Sigmoid colon (tissue), 6 donors: ENCODE measurements at regions not wholly inside any gene's neighbourhood (a gene's known extent, or its start where the extent isn't known, plus 50 kb on each side); places are given as distances from the start of the nearest gene placed in this dataset.

ENCODE experiments used
- DNase-seq: peaks from one replicate; pipeline ENCODE4 v3.0.0-alpha.2; 2019
- H3K27ac ChIP-seq, 4 donors: fragments of 200-600 bp; sonication (generic); one replicate each; pipeline ENCODE4 v1.5.1; 2016 to 2019; ENCODE audit warnings: mild to moderate bottlenecking in 1 of 4
- H3K27me3 ChIP-seq, 3 donors: fragments of 200-600 bp; sonication (generic); one replicate each; pipeline ENCODE4 v1.5.1; 2019; ENCODE audit warnings: mild to moderate bottlenecking in 1 of 3
- H3K36me3 ChIP-seq, 4 donors: fragments of 200-600 bp; sonication (generic); one replicate each; pipeline ENCODE4 v1.5.1; 2016 to 2019
- H3K4me1 ChIP-seq, 4 donors: fragments of 200-600 bp; sonication (generic); one replicate each; pipeline ENCODE4 v1.5.1; 2017 to 2019
- H3K4me3 ChIP-seq, 4 donors: fragments of 200-600 bp; sonication (generic); one replicate each; pipeline ENCODE4 v1.5.1; 2017 to 2019; ENCODE audit warnings: mild to moderate bottlenecking in 2 of 4, moderate library complexity in 1 of 4
- H3K9me3 ChIP-seq, 4 donors: fragments of 200-600 bp in 3 of 4; sonication (generic) in 3 of 4; one replicate each; pipeline versions ENCODE4 v1.5.1 to v1.6.1; 2013 to 2019
- EP300 ChIP-seq, 4 donors: sonication (generic); formaldehyde crosslinking; IDR thresholded peaks; one replicate each; pipeline ENCODE4 v1.6.1; 2017; ENCODE audit warnings: antibody characterized with exemption in 4 of 4
- POLR2A ChIP-seq, 2 donors: fragments of 450-650 bp; IDR thresholded peaks; one replicate each; pipeline ENCODE4 v1.6.1; 2016; ENCODE audit warnings: antibody characterized with exemption in 2 of 2, mild to moderate bottlenecking in 2 of 2, moderate library complexity in 2 of 2
- POLR2AphosphoS5 ChIP-seq, 4 donors: sonication (generic); formaldehyde crosslinking; IDR thresholded peaks; one replicate each; pipeline ENCODE4 v1.6.1; 2017; ENCODE audit warnings: antibody characterized with exemption in 4 of 4
- WGBS, 2 donors: extraction: QIAGEN DNeasy Blood & Tissue Kit; methylation state at CpG; one replicate each; pipeline ENCODE4 v1.1.7; 2013; 5-methylcytosine and 5-hydroxymethylcytosine counted together
- intact Hi-C: fragments of 100-400 bp; cut with DNase I; formaldehyde crosslinking; loops from one replicate; pipeline ENCODE4 v1.15.1; 2023
- TF ChIP-seq, protein P1 (sequence below), 4 experiments: fragments of 450-650 bp in 3 of 4; fragments of 200-600 bp in 1 of 4; IDR thresholded peaks; one replicate each; pipeline ENCODE4 v1.5.1; 2016 to 2019; ENCODE audit warnings: antibody characterized with exemption in 4 of 4, mild to moderate bottlenecking in 3 of 4, moderate library complexity in 2 of 4
- donor health status: healthy with polysubstance abuse.
- donor health status: healthy.

DNA sequence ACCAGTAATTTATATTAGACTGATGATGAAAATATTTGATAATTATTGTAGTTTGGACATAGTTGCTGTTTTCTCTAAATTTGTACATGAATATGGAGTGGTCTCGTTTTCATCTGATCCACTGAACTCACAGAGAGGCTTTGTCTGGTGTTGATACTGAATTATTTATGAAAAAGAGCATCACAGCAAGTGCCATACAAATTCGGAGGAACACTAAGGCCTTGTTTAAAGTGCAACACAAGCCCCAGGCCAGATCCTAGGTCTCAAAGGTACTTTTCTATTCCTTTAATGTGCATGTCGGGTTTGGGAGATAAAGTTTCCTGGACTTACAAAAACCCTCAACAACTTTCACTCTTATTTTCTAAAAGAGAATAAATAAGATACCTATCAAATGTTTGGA is 796.8 kb upstream of the EPHA6 start:
- 82 to 88% methylated on average over 3 of the region's 3 CpGs for WGBS, 2 donors
- H3K36me3 ChIP-seq = no peaks in the 10 kb centered on the region
- no peaks in the 10 kb centered on the region for H3K9me3 ChIP-seq
- intact Hi-C loops = no loop called here
- TF ChIP-seq, protein P1, sequence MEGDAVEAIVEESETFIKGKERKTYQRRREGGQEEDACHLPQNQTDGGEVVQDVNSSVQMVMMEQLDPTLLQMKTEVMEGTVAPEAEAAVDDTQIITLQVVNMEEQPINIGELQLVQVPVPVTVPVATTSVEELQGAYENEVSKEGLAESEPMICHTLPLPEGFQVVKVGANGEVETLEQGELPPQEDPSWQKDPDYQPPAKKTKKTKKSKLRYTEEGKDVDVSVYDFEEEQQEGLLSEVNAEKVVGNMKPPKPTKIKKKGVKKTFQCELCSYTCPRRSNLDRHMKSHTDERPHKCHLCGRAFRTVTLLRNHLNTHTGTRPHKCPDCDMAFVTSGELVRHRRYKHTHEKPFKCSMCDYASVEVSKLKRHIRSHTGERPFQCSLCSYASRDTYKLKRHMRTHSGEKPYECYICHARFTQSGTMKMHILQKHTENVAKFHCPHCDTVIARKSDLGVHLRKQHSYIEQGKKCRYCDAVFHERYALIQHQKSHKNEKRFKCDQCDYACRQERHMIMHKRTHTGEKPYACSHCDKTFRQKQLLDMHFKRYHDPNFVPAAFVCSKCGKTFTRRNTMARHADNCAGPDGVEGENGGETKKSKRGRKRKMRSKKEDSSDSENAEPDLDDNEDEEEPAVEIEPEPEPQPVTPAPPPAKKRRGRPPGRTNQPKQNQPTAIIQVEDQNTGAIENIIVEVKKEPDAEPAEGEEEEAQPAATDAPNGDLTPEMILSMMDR (IDR thresholded peaks at IDR 0.05) = no peak
- TF ChIP-seq POLR2AphosphoS5 (IDR thresholded peaks at IDR 0.05) (no peak), POLR2A (IDR thresholded peaks at IDR 0.05) (no peak), EP300 (IDR thresholded peaks at IDR 0.05) (no peak)
- H3K27me3 ChIP-seq = no peaks in the 10 kb centered on the region
- no peak for DNase-seq
- no peak overlapping the region for H3K27ac ChIP-seq
- no peak overlapping the region for H3K4me3 ChIP-seq
- no peaks in the 10 kb centered on the region for H3K4me1 ChIP-seq

DNA sequence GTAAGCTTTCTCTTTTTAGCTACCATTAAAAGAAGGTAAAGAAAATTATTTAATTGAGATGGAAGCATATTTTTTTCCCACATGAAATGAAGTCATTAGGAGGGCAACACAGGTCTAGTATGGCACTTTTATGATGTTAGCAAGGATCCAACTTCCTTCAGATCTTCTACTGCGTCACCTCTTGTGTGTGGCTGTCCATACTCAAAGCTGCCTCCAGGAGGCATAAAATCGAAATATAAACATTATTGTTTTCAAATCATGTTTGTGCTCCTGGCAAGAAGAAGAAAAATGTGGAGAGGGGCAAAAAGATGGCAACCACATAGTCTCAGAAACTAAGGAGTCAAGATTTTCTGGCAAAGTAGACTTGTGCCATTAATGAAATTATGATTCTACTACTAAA is 791.7 kb upstream of the EPHA6 start:
- Histone ChIP-seq H3K36me3 (no peaks in the 10 kb centered on the region), H3K4me3 (no peak overlapping the region), H3K4me1 (no peaks in the 10 kb centered on the region), H3K27ac (no peak overlapping the region), H3K27me3 (no peaks in the 10 kb centered on the region), H3K9me3 (no peaks in the 10 kb centered on the region)
- no peak for DNase-seq
- TF ChIP-seq EP300 (IDR thresholded peaks at IDR 0.05) (no peak), POLR2AphosphoS5 (IDR thresholded peaks at IDR 0.05) (no peak), POLR2A (IDR thresholded peaks at IDR 0.05) (no peak)
- TF ChIP-seq, protein P1 (IDR thresholded peaks at IDR 0.05) = no peak
- 60 to 73% methylated on average over 2 of the region's 2 CpGs for WGBS, 2 donors
- intact Hi-C loops = no loop called here

DNA sequence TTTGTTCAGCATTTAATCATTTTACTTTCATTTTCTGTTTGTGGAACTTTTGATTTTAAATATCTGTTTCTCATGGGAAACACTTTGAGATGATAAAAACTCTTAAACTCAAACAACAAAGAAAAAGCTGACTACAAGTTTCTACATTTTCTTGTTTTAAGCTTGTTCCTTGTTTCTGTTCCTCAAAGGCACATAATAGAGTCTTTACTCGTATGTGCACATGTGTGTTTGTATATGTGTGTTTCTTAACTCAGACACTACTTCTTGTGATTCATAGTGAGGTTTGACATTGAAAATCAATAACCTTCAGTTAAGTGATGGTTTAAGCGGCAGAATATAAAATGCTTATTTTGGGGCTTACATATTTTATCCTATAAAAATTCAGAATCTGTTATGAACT is 786.7 kb upstream of the EPHA6 start:
- 80% methylated on average over 2 of the region's 2 CpGs for WGBS, 2 donors

DNA sequence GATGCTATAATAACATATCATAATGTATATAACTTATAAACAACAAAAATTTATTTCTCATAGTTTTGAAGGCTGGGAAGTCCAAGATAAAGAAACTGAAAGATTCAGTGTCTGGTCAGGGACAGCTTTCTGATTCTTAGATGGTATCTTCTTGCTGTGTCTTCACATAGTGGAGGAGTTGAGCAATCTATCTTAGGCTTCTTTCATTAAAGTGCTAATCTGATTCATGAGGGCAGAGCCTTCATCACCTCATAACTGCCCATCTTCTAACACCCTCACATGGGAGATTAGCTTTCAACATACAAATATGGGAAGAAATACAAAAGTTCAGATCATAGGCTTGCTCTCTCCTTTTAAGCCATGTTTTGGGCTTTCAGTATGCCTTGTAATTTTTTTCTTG is 774.8 kb upstream of the EPHA6 start:
- Histone ChIP-seq H3K4me3 (no peak overlapping the region), H3K4me1 (no peaks in the 10 kb centered on the region), H3K36me3 (no peaks in the 10 kb centered on the region), H3K27ac (no peak overlapping the region), H3K9me3 (no peaks in the 10 kb centered on the region), H3K27me3 (no peaks in the 10 kb centered on the region)
- intact Hi-C loops = no loop called here
- DNase-seq = no peak
- TF ChIP-seq EP300 (IDR thresholded peaks at IDR 0.05) (no peak), POLR2AphosphoS5 (IDR thresholded peaks at IDR 0.05) (no peak), POLR2A (IDR thresholded peaks at IDR 0.05) (no peak)
- TF ChIP-seq, protein P1 (IDR thresholded peaks at IDR 0.05) = no peak

More for the DNA sequence above, 786.7 kb upstream of the EPHA6 start:
- no peak overlapping the region for H3K4me3 ChIP-seq
- TF ChIP-seq EP300 (IDR thresholded peaks at IDR 0.05) = no peak
- no peak for TF ChIP-seq POLR2AphosphoS5 (IDR thresholded peaks at IDR 0.05)
- TF ChIP-seq, protein P1 (IDR thresholded peaks at IDR 0.05) = no peak
- TF ChIP-seq POLR2A (IDR thresholded peaks at IDR 0.05) = no peak
- H3K36me3 ChIP-seq = no peaks in the 10 kb centered on the region
- no peak overlapping the region for H3K27ac ChIP-seq
- no peaks in the 10 kb centered on the region for H3K4me1 ChIP-seq
- DNase-seq = no peak
- intact Hi-C loops = no loop called here
- no peaks in the 10 kb centered on the region for H3K9me3 ChIP-seq
- H3K27me3 ChIP-seq = no peaks in the 10 kb centered on the region

DNA sequence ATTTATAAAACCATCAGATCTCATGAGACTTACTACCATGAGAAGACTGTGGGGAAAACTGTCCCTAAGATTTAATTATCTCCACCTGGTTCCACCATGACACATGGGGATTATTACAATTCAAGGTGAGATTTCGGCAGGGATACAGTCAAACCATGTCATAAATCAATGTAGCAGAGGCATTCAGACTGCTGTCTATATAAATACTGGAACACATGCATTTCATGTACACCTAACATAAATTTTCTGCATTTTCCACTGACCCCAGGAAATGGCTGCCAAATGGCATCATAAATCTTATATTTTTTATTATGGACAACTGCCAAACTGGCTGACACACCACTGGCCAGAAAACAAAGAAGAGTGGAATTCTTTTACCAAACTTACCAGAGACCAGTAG is 755.1 kb upstream of the EPHA6 start:
- Histone ChIP-seq H3K4me3 (no peak overlapping the region), H3K36me3 (no peaks in the 10 kb centered on the region), H3K4me1 (no peaks in the 10 kb centered on the region), H3K27ac (no peak overlapping the region), H3K27me3 (no peaks in the 10 kb centered on the region), H3K9me3 (no peaks in the 10 kb centered on the region)
- no peak for DNase-seq
- intact Hi-C loops = no loop called here
- WGBS, 2 donors = 63% methylated on average over 1 of the region's 1 CpG
- TF ChIP-seq POLR2AphosphoS5 (IDR thresholded peaks at IDR 0.05) (no peak), EP300 (IDR thresholded peaks at IDR 0.05) (no peak)
